Parathyroid adenoma (tissue), 2 donors: ENCODE measurements at regions not wholly inside any gene's neighbourhood (a gene's known extent, or its start where the extent isn't known, plus 50 kb on each side); places are given as distances from the start of the nearest gene placed in this dataset.

ENCODE experiments used
- H2AFZ ChIP-seq: fragments of 300-600 bp; sonication (generic); one replicate; pipeline ENCODE4 v1.7.0; 2017; ENCODE audit warnings: antibody characterized with exemption, mild to moderate bottlenecking
- H3K27ac ChIP-seq: fragments of 300-600 bp; sonication (generic); one replicate; pipeline ENCODE4 v1.7.0; 2017
- H3K27me3 ChIP-seq: fragments of 300-600 bp; sonication (generic); one replicate; pipeline ENCODE4 v1.7.0; 2017; ENCODE audit warnings: low read length; ENCODE audit not compliant: control insufficient read depth, insufficient read depth
- H3K36me3 ChIP-seq: fragments of 300-600 bp; sonication (generic); one replicate; pipeline ENCODE4 v1.7.0; 2017; ENCODE audit warnings: low read length; ENCODE audit not compliant: control insufficient read depth, insufficient read depth
- H3K4me1 ChIP-seq: fragments of 300-600 bp; sonication (generic); one replicate; pipeline ENCODE4 v1.7.0; 2017; ENCODE audit warnings: control low read depth
- H3K4me2 ChIP-seq: fragments of 300-600 bp; sonication (generic); one replicate; pipeline ENCODE4 v1.7.0; 2017; ENCODE audit warnings: low read length
- H3K4me3 ChIP-seq: fragments of 300-600 bp; sonication (generic); one replicate; pipeline ENCODE4 v1.7.0; 2017; ENCODE audit warnings: low read depth, low read length
- H3K79me2 ChIP-seq: fragments of 300-600 bp; sonication (generic); one replicate; pipeline ENCODE4 v1.7.0; 2017; ENCODE audit warnings: control low read depth
- H3K9ac ChIP-seq: fragments of 300-600 bp; sonication (generic); one replicate; pipeline ENCODE4 v1.7.0; 2017; ENCODE audit warnings: mild to moderate bottlenecking
- H3K9me3 ChIP-seq: fragments of 300-600 bp; sonication (generic); one replicate; pipeline ENCODE4 v1.7.0; 2017; ENCODE audit warnings: low read length; ENCODE audit not compliant: control insufficient read depth
- TF ChIP-seq, protein P1 (sequence below): fragments of 300-600 bp; sonication (generic); IDR thresholded peaks from one replicate; pipeline ENCODE4 v1.7.0; 2017; ENCODE audit warnings: antibody characterized with exemption, mild to moderate bottlenecking
- donor health status: primary hyperparathyroidism.

DNA sequence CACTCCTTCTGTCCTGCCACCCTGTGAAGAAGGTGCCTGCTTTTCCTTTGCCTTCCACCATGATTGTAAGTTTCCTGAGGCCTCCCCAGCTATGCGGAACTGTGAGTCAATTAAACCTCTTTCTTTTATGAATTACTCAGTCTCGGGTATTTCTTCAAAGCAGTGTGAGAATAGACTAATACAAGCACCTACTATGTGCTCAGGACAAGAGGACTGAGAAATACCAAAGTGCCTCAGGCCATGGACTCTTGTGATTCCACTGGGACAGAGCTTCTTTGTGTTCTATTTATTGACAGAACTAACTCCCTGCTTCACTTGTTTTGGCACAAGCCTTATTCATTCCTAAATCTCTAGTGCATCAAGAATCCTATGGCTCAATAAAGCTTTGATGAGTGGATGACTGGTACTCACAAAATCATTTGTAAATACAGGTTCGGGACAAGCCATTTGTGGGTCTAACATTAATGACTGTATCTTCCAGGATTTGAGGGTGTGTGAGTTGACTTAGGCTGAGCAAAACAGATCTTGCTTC lies 204.2 kb downstream of the PDCD6IP start:
- no peak overlapping the region for H3K4me3 ChIP-seq
- no peak overlapping the region for H3K27ac ChIP-seq
- H3K9me3 ChIP-seq = no peaks in the 10 kb centered on the region
- H3K9ac ChIP-seq = no peak overlapping the region
- H3K4me2 ChIP-seq = no peak overlapping the region
- TF ChIP-seq, protein P1, sequence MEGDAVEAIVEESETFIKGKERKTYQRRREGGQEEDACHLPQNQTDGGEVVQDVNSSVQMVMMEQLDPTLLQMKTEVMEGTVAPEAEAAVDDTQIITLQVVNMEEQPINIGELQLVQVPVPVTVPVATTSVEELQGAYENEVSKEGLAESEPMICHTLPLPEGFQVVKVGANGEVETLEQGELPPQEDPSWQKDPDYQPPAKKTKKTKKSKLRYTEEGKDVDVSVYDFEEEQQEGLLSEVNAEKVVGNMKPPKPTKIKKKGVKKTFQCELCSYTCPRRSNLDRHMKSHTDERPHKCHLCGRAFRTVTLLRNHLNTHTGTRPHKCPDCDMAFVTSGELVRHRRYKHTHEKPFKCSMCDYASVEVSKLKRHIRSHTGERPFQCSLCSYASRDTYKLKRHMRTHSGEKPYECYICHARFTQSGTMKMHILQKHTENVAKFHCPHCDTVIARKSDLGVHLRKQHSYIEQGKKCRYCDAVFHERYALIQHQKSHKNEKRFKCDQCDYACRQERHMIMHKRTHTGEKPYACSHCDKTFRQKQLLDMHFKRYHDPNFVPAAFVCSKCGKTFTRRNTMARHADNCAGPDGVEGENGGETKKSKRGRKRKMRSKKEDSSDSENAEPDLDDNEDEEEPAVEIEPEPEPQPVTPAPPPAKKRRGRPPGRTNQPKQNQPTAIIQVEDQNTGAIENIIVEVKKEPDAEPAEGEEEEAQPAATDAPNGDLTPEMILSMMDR = no peak
- H2AFZ ChIP-seq = no peak overlapping the region
- H3K36me3 ChIP-seq = no peaks in the 10 kb centered on the region
- H3K79me2 ChIP-seq = no peaks in the 10 kb centered on the region
- no peaks in the 10 kb centered on the region for H3K27me3 ChIP-seq
- no peaks in the 10 kb centered on the region for H3K4me1 ChIP-seq

DNA sequence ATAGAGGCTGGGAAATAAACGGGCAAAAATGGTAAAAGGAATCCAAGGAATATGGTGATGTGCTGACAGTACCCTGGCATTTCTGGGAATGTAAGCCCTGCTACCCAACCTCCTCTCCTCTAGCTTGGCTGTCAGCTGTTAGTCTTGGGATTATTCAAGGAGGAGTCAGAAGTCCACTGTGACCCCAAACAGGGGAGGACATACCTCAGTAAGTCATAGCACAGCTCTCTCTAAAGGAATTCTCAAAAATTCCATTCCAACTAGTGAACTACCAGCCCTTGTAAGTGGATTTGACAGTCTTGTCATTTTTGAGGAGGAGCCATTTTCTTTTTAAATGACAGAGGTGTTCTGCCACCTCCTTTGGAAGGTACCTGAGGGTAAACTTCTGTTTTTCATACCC lies 207.5 kb downstream of the PDCD6IP start:
- Histone ChIP-seq H2AFZ (no peak overlapping the region), H3K4me2 (no peak overlapping the region), H3K9me3 (no peaks in the 10 kb centered on the region), H3K27me3 (no peaks in the 10 kb centered on the region), H3K79me2 (no peaks in the 10 kb centered on the region), H3K36me3 (no peaks in the 10 kb centered on the region), H3K27ac (no peak overlapping the region), H3K4me1 (no peaks in the 10 kb centered on the region), H3K9ac (no peak overlapping the region), H3K4me3 (no peak overlapping the region)
- TF ChIP-seq, protein P1 = no peak

DNA sequence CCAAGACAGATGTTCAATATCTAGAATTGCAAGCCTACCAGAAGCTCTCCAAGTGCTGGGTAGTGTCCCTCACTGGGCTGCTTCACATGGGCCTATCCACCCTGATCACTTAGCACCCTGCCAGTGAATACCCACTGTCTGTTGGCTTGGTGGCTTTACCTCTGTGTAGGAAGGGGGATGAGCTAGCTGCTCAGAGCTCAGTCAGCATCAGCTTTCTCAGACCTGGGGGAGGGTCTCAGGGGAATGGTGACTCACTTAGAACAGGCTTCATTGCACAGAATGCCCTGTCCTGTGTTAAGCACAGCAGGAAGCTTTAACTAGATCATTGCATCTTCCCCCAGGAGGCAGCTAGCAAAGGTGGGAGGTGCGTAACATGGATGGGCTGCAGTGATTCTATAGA lies 209.8 kb downstream of the PDCD6IP start:
- TF ChIP-seq, protein P1 = no peak
- Histone ChIP-seq H3K79me2 (no peaks in the 10 kb centered on the region), H3K27ac (no peak overlapping the region), H3K27me3 (no peaks in the 10 kb centered on the region), H3K4me3 (no peak overlapping the region), H3K9ac (no peak overlapping the region), H3K4me1 (peaks cover 3% of the 10 kb centered on the region), H3K4me2 (no peak overlapping the region), H2AFZ (no peak overlapping the region), H3K36me3 (no peaks in the 10 kb centered on the region), H3K9me3 (no peaks in the 10 kb centered on the region)

DNA sequence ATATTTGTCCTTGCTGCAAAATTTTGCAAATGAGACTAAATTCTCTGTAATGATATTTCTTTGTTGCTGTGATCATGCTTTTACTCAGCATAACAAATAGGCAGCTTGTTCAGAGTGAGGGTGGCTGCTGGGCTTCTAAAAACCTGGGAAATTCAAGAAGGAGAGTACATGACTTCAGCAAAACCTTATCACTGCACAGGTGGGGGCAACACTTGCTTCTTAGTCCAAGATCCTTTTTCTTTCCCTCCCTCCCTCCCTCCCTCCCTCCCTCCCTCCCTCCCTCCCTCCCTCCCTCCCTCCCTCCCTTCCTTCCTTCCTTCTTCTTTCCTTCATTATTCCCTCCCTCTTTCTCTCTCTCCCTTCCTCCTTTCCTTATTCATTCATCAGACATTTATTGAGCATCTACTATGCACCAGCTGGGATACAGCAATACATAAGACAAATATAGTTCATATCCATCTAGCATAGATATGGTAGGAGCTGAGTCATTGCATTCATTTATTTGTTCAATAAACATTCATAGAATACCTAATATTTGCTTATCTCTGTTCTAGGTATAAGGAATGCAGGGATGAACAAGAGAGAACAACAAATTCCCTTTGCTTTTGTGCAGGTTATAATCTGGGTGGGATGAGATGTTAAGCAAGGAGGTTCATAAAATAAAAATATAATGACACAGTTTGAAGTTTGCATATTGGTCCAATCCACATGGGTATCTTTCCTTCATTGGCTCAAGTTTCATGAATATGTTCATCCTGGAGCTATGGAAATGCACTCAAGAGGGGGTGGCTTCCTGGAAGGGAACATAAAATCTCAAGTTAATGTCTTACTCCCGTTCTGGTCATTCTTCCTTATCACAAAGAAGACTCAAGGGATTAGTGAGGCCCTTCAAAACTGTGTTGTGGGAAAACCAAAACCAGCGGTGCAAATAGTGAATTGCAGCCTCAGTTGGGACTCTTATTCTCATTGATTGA lies 210.7 kb downstream of the PDCD6IP start:
- no peaks in the 10 kb centered on the region for H3K27me3 ChIP-seq
- peak overlapping the region; percentile 11 for H2AFZ ChIP-seq
- H3K27ac ChIP-seq = no peak overlapping the region
- H3K4me1 ChIP-seq = peaks cover 3% of the 10 kb centered on the region
- H3K79me2 ChIP-seq = no peaks in the 10 kb centered on the region
- H3K9ac ChIP-seq = no peak overlapping the region
- H3K9me3 ChIP-seq = no peaks in the 10 kb centered on the region
- TF ChIP-seq, protein P1 = no peak
- H3K36me3 ChIP-seq = no peaks in the 10 kb centered on the region
- no peak overlapping the region for H3K4me3 ChIP-seq
- no peak overlapping the region for H3K4me2 ChIP-seq
